Astrocyte (in vitro differentiated cells and primary cell): ENCODE measurements at regions not wholly inside any gene's neighbourhood (a gene's known extent, or its start where the extent isn't known, plus 50 kb on each side); places are given as distances from the start of the nearest gene placed in this dataset.
A peak's percentile ranks its signal among the peaks of the same experiment; 100 is the strongest.

Source experiments
- DNase-seq: peaks from one replicate; pipeline ENCODE4 v3.0.0-alpha.2; 2010; ENCODE audit warnings: low read depth
- FAIRE-seq: peaks from 2 replicates; lab custom pipeline; 2011; peaks lifted over from hg19 to GRCh38; lab: Jason Lieb, UNC
- H2AFZ ChIP-seq: 2 replicates; pipeline ENCODE4 v1.6.0; 2012; ENCODE audit warnings: low read depth, low read length, inconsistent platforms
- H3K27ac ChIP-seq: 2 replicates; pipeline ENCODE4 v1.5.1; 2011; ENCODE audit warnings: low read depth, low read length, inconsistent platforms
- H3K27me3 ChIP-seq: 2 replicates; pipeline ENCODE4 v1.6.0; 2011; ENCODE audit warnings: low read length, inconsistent platforms; ENCODE audit not compliant: insufficient read depth
- H3K36me3 ChIP-seq: 2 replicates; pipeline ENCODE4 v1.5.1; 2011; ENCODE audit warnings: low read length, inconsistent platforms; ENCODE audit not compliant: insufficient read depth
- H3K4me1 ChIP-seq: 2 replicates; pipeline ENCODE4 v1.5.1; 2011; ENCODE audit warnings: low read length, inconsistent platforms; ENCODE audit not compliant: insufficient read depth
- H3K4me2 ChIP-seq: 2 replicates; pipeline ENCODE4 v1.6.0; 2012; ENCODE audit warnings: low read length, inconsistent platforms
- H3K4me3 ChIP-seq: 2 replicates; pipeline ENCODE4 v1.5.1; 2011; ENCODE audit warnings: low read depth, mild to moderate bottlenecking, low read length, inconsistent platforms; ENCODE audit not compliant: insufficient read depth
- H3K79me2 ChIP-seq: 2 replicates; pipeline ENCODE4 v1.6.0; 2012; ENCODE audit warnings: mild to moderate bottlenecking, low read length, inconsistent platforms; ENCODE audit not compliant: insufficient read depth
- H3K9ac ChIP-seq: 2 replicates; pipeline ENCODE4 v1.6.0; 2012; ENCODE audit warnings: mild to moderate bottlenecking, low read length, inconsistent platforms
- H3K9me3 ChIP-seq: 2 replicates; pipeline ENCODE4 v1.5.1; 2012; ENCODE audit warnings: low read depth, mild to moderate bottlenecking, low read length, inconsistent platforms; ENCODE audit not compliant: insufficient read depth
- H4K20me1 ChIP-seq: 2 replicates; pipeline ENCODE4 v1.6.0; 2012; ENCODE audit warnings: low read length, inconsistent platforms; ENCODE audit not compliant: insufficient read depth
- H3K27ac Mint-ChIP-seq: one replicate; pipeline ENCODE4 v1.8.0; 2021; ENCODE audit warnings: mild to moderate bottlenecking, mixed read lengths; ENCODE audit not compliant: unreplicated experiment
- H3K27me3 Mint-ChIP-seq: one replicate; pipeline ENCODE4 v1.8.0; 2021; ENCODE audit warnings: low read depth, mixed read lengths; ENCODE audit not compliant: unreplicated experiment
- H3K36me3 Mint-ChIP-seq: one replicate; pipeline ENCODE4 v1.8.0; 2021; ENCODE audit warnings: low read depth, mixed read lengths; ENCODE audit not compliant: unreplicated experiment
- H3K4me1 Mint-ChIP-seq: one replicate; pipeline ENCODE4 v1.8.0; 2021; ENCODE audit warnings: low read depth, mixed read lengths; ENCODE audit not compliant: unreplicated experiment
- H3K4me3 Mint-ChIP-seq: one replicate; pipeline ENCODE4 v1.8.0; 2021; ENCODE audit warnings: mild to moderate bottlenecking, moderate library complexity, mixed read lengths; ENCODE audit not compliant: unreplicated experiment
- H3K9me3 Mint-ChIP-seq: one replicate; pipeline ENCODE4 v1.8.0; 2021; ENCODE audit warnings: mild to moderate bottlenecking, mixed read lengths; ENCODE audit not compliant: unreplicated experiment
- CTCF ChIP-seq: IDR thresholded peaks from 2 replicates; pipeline ENCODE4 v1.5.1; 2011; ENCODE audit warnings: low read depth, mild to moderate bottlenecking, inconsistent platforms, low read length, moderate library complexity; ENCODE audit not compliant: insufficient read depth
- EZH2 ChIP-seq: IDR thresholded peaks from 2 replicates; pipeline ENCODE4 v1.6.1; 2012; ENCODE audit warnings: mild to moderate bottlenecking, low read length, inconsistent platforms; ENCODE audit not compliant: insufficient read depth

DNA sequence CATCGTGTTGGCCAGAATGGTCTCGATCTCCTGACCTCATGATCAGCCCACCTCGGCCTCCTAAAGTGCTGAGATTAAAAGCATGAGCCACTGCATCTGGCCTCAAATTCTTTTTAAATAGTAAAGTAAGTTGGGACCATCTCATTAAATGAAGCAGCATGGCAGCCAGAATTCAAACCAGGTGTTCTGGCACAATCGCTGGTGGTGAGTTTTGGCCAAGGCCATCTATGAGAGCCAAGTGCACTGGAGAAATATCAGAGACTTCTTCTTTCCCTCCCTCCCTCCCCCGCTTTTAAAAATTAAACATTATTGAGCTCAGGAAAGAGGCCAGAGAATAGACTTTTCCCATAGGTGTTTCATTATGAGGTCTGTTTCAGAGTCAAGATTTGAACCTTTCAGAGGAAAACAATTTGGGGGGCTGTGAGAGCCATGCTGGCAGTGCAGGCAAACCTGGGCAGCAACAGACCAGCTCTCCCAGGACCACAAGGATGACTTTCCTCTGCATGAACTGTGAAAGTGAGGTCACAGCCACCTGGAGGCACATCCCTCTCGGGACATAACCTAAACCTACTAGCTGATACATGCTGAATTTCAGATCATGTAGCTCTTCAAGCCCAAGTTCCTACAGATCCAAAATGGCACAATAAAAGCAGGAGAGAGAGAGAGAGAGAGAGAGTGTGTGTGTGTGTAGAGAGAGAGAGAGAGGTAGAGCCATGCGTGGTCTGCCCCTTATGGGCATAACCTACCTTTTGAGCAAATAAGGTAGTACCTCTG, 94.6 kb upstream of the DMRT1 start:
- Mint-ChIP-seq H3K36me3 (peaks cover 30% of the 10 kb centered on the region), H3K27ac (peak overlapping the region; percentile 0), H3K27me3 (no peaks in the 10 kb centered on the region), H3K9me3 (no peaks in the 10 kb centered on the region), H3K4me3 (no peak overlapping the region), H3K4me1 (peaks cover 9% of the 10 kb centered on the region)
- Histone ChIP-seq H3K27ac (no peak overlapping the region), H4K20me1 (no peaks in the 10 kb centered on the region), H3K4me3 (no peak overlapping the region), H3K4me2 (no peak overlapping the region), H3K9ac (no peak overlapping the region), H3K27me3 (no peaks in the 10 kb centered on the region), H3K79me2 (no peaks in the 10 kb centered on the region), H3K9me3 (no peaks in the 10 kb centered on the region), H2AFZ (no peak overlapping the region), H3K4me1 (peaks cover 23% of the 10 kb centered on the region), H3K36me3 (peaks cover 26% of the 10 kb centered on the region)
- FAIRE-seq (no peak), DNase-seq (no peak)
- TF ChIP-seq CTCF = no peak
- TF ChIP-seq EZH2 = no peak

GRCh38 chr9:747567-747966, 93.9 kb upstream of the DMRT1 start:
- H3K4me1 Mint-ChIP-seq = peaks cover 15% of the 10 kb centered on the region
- no peak overlapping the region for H2AFZ ChIP-seq
- no peak overlapping the region for H3K4me2 ChIP-seq
- H3K9ac ChIP-seq = no peak overlapping the region
- no peaks in the 10 kb centered on the region for H4K20me1 ChIP-seq
- H3K4me3 Mint-ChIP-seq = no peak overlapping the region
- peaks cover 27% of the 10 kb centered on the region for H3K36me3 Mint-ChIP-seq
- no peaks in the 10 kb centered on the region for H3K9me3 Mint-ChIP-seq
- FAIRE-seq = peak; percentile 23
- H3K79me2 ChIP-seq = no peaks in the 10 kb centered on the region
- H3K9me3 ChIP-seq = no peaks in the 10 kb centered on the region
- no peaks in the 10 kb centered on the region for H3K27me3 Mint-ChIP-seq
- H3K36me3 ChIP-seq = peaks cover 21% of the 10 kb centered on the region
- H3K27me3 ChIP-seq = no peaks in the 10 kb centered on the region
- H3K27ac ChIP-seq = no peak overlapping the region
- TF ChIP-seq CTCF (no peak), EZH2 (no peak)
- H3K4me3 ChIP-seq = no peak overlapping the region
- H3K4me1 ChIP-seq = peaks cover 26% of the 10 kb centered on the region
- no peak for DNase-seq
- no peak overlapping the region for H3K27ac Mint-ChIP-seq

- Mint-ChIP-seq H3K4me1 (peaks cover 15% of the 10 kb centered on the region), H3K27ac (no peak overlapping the region)
Observed at GRCh38 chr9:748861-749497, 92.5 kb upstream of the DMRT1 start.

More at GRCh38 chr9:748861-749497, 92.5 kb upstream of the DMRT1 start:
- Histone ChIP-seq H3K9me3 (no peaks in the 10 kb centered on the region), H3K4me1 (peaks cover 26% of the 10 kb centered on the region), H3K27ac (no peak overlapping the region), H3K4me3 (no peak overlapping the region), H4K20me1 (no peaks in the 10 kb centered on the region), H3K4me2 (peak overlapping the region; percentile 31), H3K9ac (peak overlapping the region; percentile 21), H3K27me3 (no peaks in the 10 kb centered on the region), H3K79me2 (no peaks in the 10 kb centered on the region), H3K36me3 (peaks cover 8% of the 10 kb centered on the region), H2AFZ (no peak overlapping the region)
- H3K27me3 Mint-ChIP-seq = no peaks in the 10 kb centered on the region
- FAIRE-seq (no peak), DNase-seq (no peak)
- peaks cover 17% of the 10 kb centered on the region for H3K36me3 Mint-ChIP-seq
- H3K4me3 Mint-ChIP-seq = no peak overlapping the region
- no peaks in the 10 kb centered on the region for H3K9me3 Mint-ChIP-seq
- TF ChIP-seq CTCF (no peak), EZH2 (no peak)
